H9 (cell line): ENCODE measurements at regions not wholly inside any gene's neighbourhood (a gene's known extent, or its start where the extent isn't known, plus 50 kb on each side); places are given as distances from the start of the nearest gene placed in this dataset.

ENCODE experiments used
- DNase-seq: peaks from one replicate; pipeline ENCODE4 v3.0.0-alpha.2; 2017
- H2AFZ ChIP-seq: one replicate; pipeline ENCODE4 v1.6.1; 2013; ENCODE audit warnings: mild to moderate bottlenecking, low read length, control low read depth, moderate library complexity
- H2AK5ac ChIP-seq: 2 replicates; pipeline ENCODE4 v1.6.1; 2013; ENCODE audit warnings: low read length, control low read depth, mixed read lengths; ENCODE audit not compliant: insufficient read length
- H2BK120ac ChIP-seq: one replicate; pipeline ENCODE4 v1.6.1; 2013; ENCODE audit warnings: low read depth, mild to moderate bottlenecking, low read length, control low read depth, inconsistent platforms; ENCODE audit not compliant: poor library complexity, severe bottlenecking
- H2BK12ac ChIP-seq: 2 replicates; pipeline ENCODE4 v1.6.1; 2013; ENCODE audit warnings: low read length, control low read depth, mixed read lengths, low read depth; ENCODE audit not compliant: insufficient read length
- H2BK15ac ChIP-seq: 2 replicates; pipeline ENCODE4 v1.6.1; 2013; ENCODE audit warnings: low read depth, low read length, control low read depth
- H2BK20ac ChIP-seq: one replicate; pipeline ENCODE4 v1.6.1; 2013; ENCODE audit warnings: low read depth, mild to moderate bottlenecking, low read length, control low read depth, inconsistent platforms; ENCODE audit not compliant: poor library complexity, severe bottlenecking
- H2BK5ac ChIP-seq: 2 replicates; pipeline ENCODE4 v1.6.1; 2013; ENCODE audit warnings: low read length, control low read depth, mixed read lengths; ENCODE audit not compliant: insufficient read length
- H3K14ac ChIP-seq: 2 replicates; pipeline ENCODE4 v1.6.1; 2013; ENCODE audit warnings: low read length, control low read depth; ENCODE audit not compliant: insufficient read depth
- H3K18ac ChIP-seq: 2 replicates; pipeline ENCODE4 v1.6.1; 2013; ENCODE audit warnings: low read depth, mild to moderate bottlenecking, mixed read lengths, low read length, control low read depth; ENCODE audit not compliant: insufficient read length
- H3K23ac ChIP-seq: 2 replicates; pipeline ENCODE4 v1.6.1; 2013; ENCODE audit warnings: low read length, control low read depth, mixed read lengths, low read depth; ENCODE audit not compliant: insufficient read length
- H3K23me2 ChIP-seq: 2 replicates; pipeline ENCODE4 v1.6.1; 2013; ENCODE audit warnings: low read depth, mild to moderate bottlenecking, mixed read lengths, low read length, control low read depth; ENCODE audit not compliant: insufficient read length, poor library complexity, severe bottlenecking
- H3K27ac ChIP-seq: 2 replicates; pipeline ENCODE4 v1.5.1; 2013; ENCODE audit warnings: low read length, control low read depth, mixed read lengths, low read depth; ENCODE audit not compliant: insufficient read length
- H3K27me3 ChIP-seq: 2 replicates; pipeline ENCODE4 v1.6.1; 2013; ENCODE audit warnings: low read length, control low read depth, inconsistent platforms; ENCODE audit not compliant: insufficient read depth
- H3K4ac ChIP-seq: 2 replicates; pipeline ENCODE4 v1.6.1; 2013; ENCODE audit warnings: low read depth, mild to moderate bottlenecking, control low read depth, inconsistent platforms, low read length, moderate library complexity
- H3K4me1 ChIP-seq: 2 replicates; pipeline ENCODE4 v1.6.1; 2013; ENCODE audit warnings: low read length, control low read depth, inconsistent platforms; ENCODE audit not compliant: insufficient read depth
- H3K4me2 ChIP-seq: 2 replicates; pipeline ENCODE4 v1.6.1; 2013; ENCODE audit warnings: low read length, control low read depth, mixed read lengths; ENCODE audit not compliant: insufficient read length, insufficient read depth
- H3K56ac ChIP-seq: 2 replicates; pipeline ENCODE4 v1.6.1; 2013; ENCODE audit warnings: low read depth, mild to moderate bottlenecking, mixed read lengths, low read length, control low read depth; ENCODE audit not compliant: insufficient read length
- H3K79me1 ChIP-seq: 2 replicates; pipeline ENCODE4 v1.6.1; 2013; ENCODE audit warnings: low read depth, mild to moderate bottlenecking, moderate library complexity, low read length, control low read depth, inconsistent platforms; ENCODE audit not compliant: insufficient read depth, poor library complexity, severe bottlenecking
- H3K79me2 ChIP-seq: 2 replicates; pipeline ENCODE4 v1.6.1; 2013; ENCODE audit warnings: low read length, control low read depth, inconsistent platforms; ENCODE audit not compliant: insufficient read depth
- H3K9ac ChIP-seq: 2 replicates; pipeline ENCODE4 v1.6.1; 2013; ENCODE audit warnings: low read length, control low read depth, mixed read lengths; ENCODE audit not compliant: insufficient read length; ENCODE audit errors: extremely low read depth
- H3K9me3 ChIP-seq: one replicate; pipeline ENCODE4 v1.6.1; 2013; ENCODE audit warnings: low read depth, low read length, inconsistent platforms; ENCODE audit not compliant: control insufficient read depth
- H3T11ph ChIP-seq: one replicate; pipeline ENCODE4 v1.6.1; 2013; ENCODE audit warnings: mild to moderate bottlenecking, low read length, control low read depth, inconsistent platforms
- H4K20me1 ChIP-seq: one replicate; pipeline ENCODE4 v1.6.1; 2013; ENCODE audit not compliant: control insufficient read depth, insufficient read length, insufficient read depth
- H4K5ac ChIP-seq: 2 replicates; pipeline ENCODE4 v1.6.1; 2013; ENCODE audit warnings: low read depth, mild to moderate bottlenecking, mixed read lengths, low read length, control low read depth; ENCODE audit not compliant: insufficient read length
- H4K8ac ChIP-seq: replicated peaks from 2 replicates; pipeline ENCODE4 v1.6.1; 2013; ENCODE audit warnings: low read length, control low read depth, mixed read lengths, low read depth; ENCODE audit not compliant: insufficient read length
- H4K91ac ChIP-seq: 2 replicates; pipeline ENCODE4 v1.6.1; 2013; ENCODE audit warnings: low read depth, mild to moderate bottlenecking, moderate library complexity, mixed read lengths, low read length, control low read depth; ENCODE audit not compliant: insufficient read length
- H3K27ac Mint-ChIP-seq, 3 experiments: 2 replicates in 2 of 3; 3 replicates in 1 of 3; pipeline ENCODE4 v1.8.0; 2020 to 2021; ENCODE audit warnings: mixed read lengths in 3 of 3, mild to moderate bottlenecking in 1 of 3, moderate library complexity in 1 of 3
- H3K27me3 Mint-ChIP-seq: 2 replicates; pipeline ENCODE4 v1.8.0; 2021; ENCODE audit warnings: low read depth, mild to moderate bottlenecking, moderate library complexity, mixed read lengths
- H3K36me3 Mint-ChIP-seq, 3 experiments: 2 replicates in 2 of 3; 3 replicates in 1 of 3; pipeline ENCODE4 v1.8.0; 2020 to 2021; ENCODE audit warnings: low read depth in 3 of 3, mixed read lengths in 3 of 3; ENCODE audit not compliant: insufficient read depth in 1 of 3
- H3K4me1 Mint-ChIP-seq, 2 experiments: 2 replicates each; pipeline ENCODE4 v1.8.0; 2020; ENCODE audit warnings: mixed read lengths in 2 of 2
- H3K4me3 Mint-ChIP-seq, 2 experiments: 2 replicates in 1 of 2; 3 replicates in 1 of 2; pipeline ENCODE4 v1.8.0; 2020 to 2021; ENCODE audit warnings: mild to moderate bottlenecking in 2 of 2, mixed read lengths in 2 of 2, moderate library complexity in 1 of 2
- H3K9me3 Mint-ChIP-seq, 2 experiments: 2 replicates in 1 of 2; 3 replicates in 1 of 2; pipeline ENCODE4 v1.8.0; 2020; ENCODE audit warnings: mild to moderate bottlenecking in 2 of 2, mixed read lengths in 2 of 2, moderate library complexity in 1 of 2
- WGBS: extraction: QIAGEN DNeasy Blood & Tissue Kit; methylation state at CpG from one replicate; pipeline ENCODE4 v1.1.7; 2013; ENCODE audit warnings: missing lambda C conversion rate, low lambda C conversion rate, mixed read lengths; ENCODE audit not compliant: insufficient read length; ENCODE audit errors: extremely low coverage; 5-methylcytosine and 5-hydroxymethylcytosine counted together
- TF ChIP-seq, protein P1 (sequence below): fragments of 200-600 bp; sonication (generic); conservative IDR thresholded peaks from 3 replicates; pipeline ENCODE4 v1.8.0; 2021; ENCODE audit warnings: antibody characterized with exemption, mild to moderate bottlenecking

DNA sequence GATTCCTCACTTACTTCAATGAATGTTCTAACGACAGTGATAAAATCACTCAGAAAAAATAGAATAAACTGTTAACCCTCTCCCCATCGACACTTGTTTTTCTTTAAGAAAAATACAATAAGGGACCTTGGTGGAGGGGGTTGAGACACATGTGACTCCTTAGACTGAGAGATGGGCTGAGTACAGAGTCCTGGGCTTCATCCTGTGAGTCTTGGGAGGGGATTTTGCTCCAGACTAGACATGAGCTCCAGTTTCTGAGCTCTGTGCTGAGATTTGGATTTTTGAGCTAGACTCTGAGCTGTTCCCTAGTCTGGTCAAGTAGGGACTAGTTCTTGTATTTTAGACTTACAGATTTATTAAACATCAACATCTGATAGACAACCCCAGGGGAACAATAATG lies 241.5 kb upstream of the MVB12B start:
- Histone ChIP-seq H3K27ac (no peak overlapping the region), H2BK120ac (no peak overlapping the region), H3K4ac (no peak overlapping the region), H2BK20ac (no peak overlapping the region), H4K5ac (no peak overlapping the region), H3K18ac (no peak overlapping the region), H2AFZ (no peak overlapping the region), H3K23ac (no peak overlapping the region), H3K9me3 (no peaks in the 10 kb centered on the region), H4K91ac (no peak overlapping the region), H2AK5ac (no peak overlapping the region), H3K56ac (no peak overlapping the region), H2BK5ac (no peak overlapping the region), H2BK12ac (no peak overlapping the region), H3K79me1 (no peaks in the 10 kb centered on the region), H3K4me1 (no peaks in the 10 kb centered on the region), H3K4me2 (no peak overlapping the region), H3K27me3 (no peaks in the 10 kb centered on the region), H3T11ph (no peak overlapping the region), H3K79me2 (no peaks in the 10 kb centered on the region), H2BK15ac (no peak overlapping the region), H3K14ac (no peak overlapping the region), H3K23me2 (no peaks in the 10 kb centered on the region), H4K8ac (no peak overlapping the region), H4K20me1 (no peaks in the 10 kb centered on the region), H3K9ac (no peak overlapping the region)
- no peak overlapping the region for H3K27ac Mint-ChIP-seq
- TF ChIP-seq, protein P1, sequence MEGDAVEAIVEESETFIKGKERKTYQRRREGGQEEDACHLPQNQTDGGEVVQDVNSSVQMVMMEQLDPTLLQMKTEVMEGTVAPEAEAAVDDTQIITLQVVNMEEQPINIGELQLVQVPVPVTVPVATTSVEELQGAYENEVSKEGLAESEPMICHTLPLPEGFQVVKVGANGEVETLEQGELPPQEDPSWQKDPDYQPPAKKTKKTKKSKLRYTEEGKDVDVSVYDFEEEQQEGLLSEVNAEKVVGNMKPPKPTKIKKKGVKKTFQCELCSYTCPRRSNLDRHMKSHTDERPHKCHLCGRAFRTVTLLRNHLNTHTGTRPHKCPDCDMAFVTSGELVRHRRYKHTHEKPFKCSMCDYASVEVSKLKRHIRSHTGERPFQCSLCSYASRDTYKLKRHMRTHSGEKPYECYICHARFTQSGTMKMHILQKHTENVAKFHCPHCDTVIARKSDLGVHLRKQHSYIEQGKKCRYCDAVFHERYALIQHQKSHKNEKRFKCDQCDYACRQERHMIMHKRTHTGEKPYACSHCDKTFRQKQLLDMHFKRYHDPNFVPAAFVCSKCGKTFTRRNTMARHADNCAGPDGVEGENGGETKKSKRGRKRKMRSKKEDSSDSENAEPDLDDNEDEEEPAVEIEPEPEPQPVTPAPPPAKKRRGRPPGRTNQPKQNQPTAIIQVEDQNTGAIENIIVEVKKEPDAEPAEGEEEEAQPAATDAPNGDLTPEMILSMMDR = no peak
- peaks cover 1 to 2% of the 10 kb centered on the region in 2 experiments; a peak in 4 of 5 replicates for H3K9me3 Mint-ChIP-seq
- no CpG with 5 or more reads among the region's 2 CpGs for WGBS
- H3K4me1 Mint-ChIP-seq = no peaks in the 10 kb centered on the region
- no peak overlapping the region for H3K4me3 Mint-ChIP-seq
- no peaks in the 10 kb centered on the region for H3K36me3 Mint-ChIP-seq
- peaks cover 28% of the 10 kb centered on the region for H3K27me3 Mint-ChIP-seq
- no peak for DNase-seq
